ENCODE measurements at regions not wholly inside any gene's neighbourhood (a gene's known extent, or its start where the extent isn't known, plus 50 kb on each side); places are given as distances from the start of the nearest gene placed in this dataset.
A peak's percentile ranks its signal among the peaks of the same experiment; 100 is the strongest.
"Not testable (repeated sequence)": the region's sequence is repeated elsewhere in the genome, so short reads cannot be mapped to it uniquely, and the experiment has no call there.

GRCh38 chr4:64022560-64022959, 386.7 kb downstream of the TECRL start:
- no peak for FAIRE-seq
- DNase-seq (ENCODE audit: insufficient read length, low spot score) = no peak

- DNase-seq (ENCODE audit: insufficient read length, low spot score) (no peak), FAIRE-seq (no peak)
These were observed 392.4 kb downstream of the TECRL start for GRCh38 chr4:64016893-64017292.

GRCh38 chr4:64014647-64015046, 394.6 kb downstream of the TECRL start:
- FAIRE-seq = no peak
- no peak for DNase-seq (ENCODE audit: insufficient read length, low spot score)

- FAIRE-seq = no peak
These were observed 407.9 kb downstream of the TECRL start for GRCh38 chr4:64001229-64001898.

GRCh38 chr4:64000241-64000640, 409.0 kb downstream of the TECRL start:
- DNase-seq (ENCODE audit: insufficient read length, low spot score) (no peak), FAIRE-seq (no peak)

More at GRCh38 chr4:64001229-64001898, 407.9 kb downstream of the TECRL start:
- no peak for DNase-seq (ENCODE audit: insufficient read length, low spot score)

GRCh38 chr4:63986253-63986652, 423.0 kb downstream of the TECRL start:
- no peak for DNase-seq (ENCODE audit: insufficient read length, low spot score)
- FAIRE-seq = no peak

- FAIRE-seq (no peak), DNase-seq (ENCODE audit: insufficient read length, low spot score) (no peak)
These were observed 426.0 kb downstream of the TECRL start for GRCh38 chr4:63983224-63983623.

GRCh38 chr4:63965875-63966274, 443.4 kb downstream of the TECRL start:
- DNase-seq (ENCODE audit: insufficient read length, low spot score) = no peak
- FAIRE-seq = no peak

GRCh38 chr4:63942706-63943286, 466.5 kb downstream of the TECRL start:
- not testable (repeated sequence) for DNase-seq (ENCODE audit: insufficient read length, low spot score); FAIRE-seq

GRCh38 chr4:63937961-63938360, 471.3 kb downstream of the TECRL start:
- peak; percentile 1 for DNase-seq (ENCODE audit: insufficient read length, low spot score)
- FAIRE-seq = no peak

GRCh38 chr4:63922146-63922545, 487.1 kb downstream of the TECRL start:
- DNase-seq (ENCODE audit: insufficient read length, low spot score) (no peak), FAIRE-seq (no peak)

- DNase-seq (ENCODE audit: insufficient read length, low spot score) = no peak
- FAIRE-seq = no peak
These were observed 487.7 kb downstream of the TECRL start for GRCh38 chr4:63921561-63921960.

- FAIRE-seq (no peak), DNase-seq (ENCODE audit: insufficient read length, low spot score) (no peak)
These were observed 489.4 kb downstream of the TECRL start for GRCh38 chr4:63919636-63920365.

- DNase-seq (ENCODE audit: insufficient read length, low spot score) (no peak), FAIRE-seq (no peak)
These were observed 502.5 kb downstream of the TECRL start for GRCh38 chr4:63906660-63907183.

- no peak for FAIRE-seq
- DNase-seq (ENCODE audit: insufficient read length, low spot score) = no peak
These were observed 505.0 kb downstream of the TECRL start for GRCh38 chr4:63904201-63904600.

GRCh38 chr4:63901304-63901703, 507.9 kb downstream of the TECRL start:
- no peak for FAIRE-seq
- DNase-seq (ENCODE audit: insufficient read length, low spot score) = no peak

GRCh38 chr4:63898961-63899360, 510.3 kb downstream of the TECRL start:
- no peak for DNase-seq (ENCODE audit: insufficient read length, low spot score)
- FAIRE-seq = no peak

- no peak for FAIRE-seq
These were observed 515.1 kb downstream of the TECRL start for GRCh38 chr4:63894161-63894560.

GRCh38 chr4:63869370-63869769, 539.9 kb downstream of the TECRL start:
- no peak for DNase-seq (ENCODE audit: insufficient read length, low spot score)
- FAIRE-seq = no peak

More at GRCh38 chr4:63894161-63894560, 515.1 kb downstream of the TECRL start:
- DNase-seq (ENCODE audit: insufficient read length, low spot score) = no peak

GRCh38 chr4:63851496-63851895, 557.8 kb downstream of the TECRL start:
- FAIRE-seq (no peak), DNase-seq (ENCODE audit: insufficient read length, low spot score) (no peak)

- no peak for DNase-seq (ENCODE audit: insufficient read length, low spot score)
- no peak for FAIRE-seq
These were observed 568.0 kb downstream of the TECRL start for GRCh38 chr4:63841266-63841665.
